ENCODE measurements at regions not wholly inside any gene's neighbourhood (a gene's known extent, or its start where the extent isn't known, plus 50 kb on each side); places are given as distances from the start of the nearest gene placed in this dataset.

DNA sequence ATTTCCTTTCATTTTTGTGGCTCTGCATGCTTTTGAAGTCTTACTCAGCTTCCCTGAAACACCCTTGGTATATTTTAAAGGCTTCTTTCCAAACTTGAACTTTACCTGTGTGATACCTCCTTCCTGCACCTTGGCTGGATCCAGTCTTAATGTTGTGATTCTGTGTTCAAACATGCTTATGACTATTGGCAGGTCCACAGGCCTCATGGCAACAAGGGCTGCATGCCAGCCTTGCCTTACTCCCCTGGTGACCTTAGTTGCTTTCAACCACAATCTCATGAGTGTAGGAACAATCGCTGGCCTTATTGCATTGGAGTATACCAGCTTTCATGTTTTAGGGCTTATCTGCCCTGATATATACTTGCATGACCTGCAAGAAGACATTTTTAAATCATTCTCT lies 238.7 kb downstream of the KIF20B start:
- intact Hi-C loops (cut with micrococcal nuclease) = no loop called here
- no peaks in the 10 kb centered on the region for H3K79me2 ChIP-seq (ENCODE audit: control insufficient read depth, insufficient read depth, low read length)
- 89% methylated on average over 1 of the region's 1 CpG for WGBS (ENCODE audit: insufficient coverage)
- DNase-seq = no peak
- H3K4me1 Mint-ChIP-seq = peaks cover 2% of the 10 kb centered on the region
- POLR2A ChIA-PET = no interaction called here
- no peaks in the 10 kb centered on the region for H4K20me1 ChIP-seq (ENCODE audit: control insufficient read depth, insufficient read depth, low read length, poor library complexity, severe bottlenecking)
- TF ChIP-seq, protein P1, sequence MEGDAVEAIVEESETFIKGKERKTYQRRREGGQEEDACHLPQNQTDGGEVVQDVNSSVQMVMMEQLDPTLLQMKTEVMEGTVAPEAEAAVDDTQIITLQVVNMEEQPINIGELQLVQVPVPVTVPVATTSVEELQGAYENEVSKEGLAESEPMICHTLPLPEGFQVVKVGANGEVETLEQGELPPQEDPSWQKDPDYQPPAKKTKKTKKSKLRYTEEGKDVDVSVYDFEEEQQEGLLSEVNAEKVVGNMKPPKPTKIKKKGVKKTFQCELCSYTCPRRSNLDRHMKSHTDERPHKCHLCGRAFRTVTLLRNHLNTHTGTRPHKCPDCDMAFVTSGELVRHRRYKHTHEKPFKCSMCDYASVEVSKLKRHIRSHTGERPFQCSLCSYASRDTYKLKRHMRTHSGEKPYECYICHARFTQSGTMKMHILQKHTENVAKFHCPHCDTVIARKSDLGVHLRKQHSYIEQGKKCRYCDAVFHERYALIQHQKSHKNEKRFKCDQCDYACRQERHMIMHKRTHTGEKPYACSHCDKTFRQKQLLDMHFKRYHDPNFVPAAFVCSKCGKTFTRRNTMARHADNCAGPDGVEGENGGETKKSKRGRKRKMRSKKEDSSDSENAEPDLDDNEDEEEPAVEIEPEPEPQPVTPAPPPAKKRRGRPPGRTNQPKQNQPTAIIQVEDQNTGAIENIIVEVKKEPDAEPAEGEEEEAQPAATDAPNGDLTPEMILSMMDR (IDR thresholded peaks at IDR 0.05) = no peak
- TF ChIP-seq EZH2 (IDR thresholded peaks at IDR 0.05; ENCODE audit: borderline replicate concordance, insufficient read depth, low read depth, low read length, poor library complexity, severe bottlenecking) = no peak
- H3K27ac Mint-ChIP-seq = no peak overlapping the region
- H3K27ac ChIP-seq (ENCODE audit: low read length in 2 of 2) = no peak overlapping the region
- no peak overlapping the region for H3K4me3 Mint-ChIP-seq
- H3K27me3 Mint-ChIP-seq = peaks cover 32% of the 10 kb centered on the region
- peaks cover 0 to 6% (median 1%) of the 10 kb centered on the region in 3 donors for H3K9me3 ChIP-seq (ENCODE audit: control extremely low read depth in 1 of 3, control insufficient read depth in 2 of 3, insufficient read depth in 1 of 3, low read length in 2 of 3)
- no peak for ATAC-seq (ENCODE audit: low read depth)
- H3K36me3 ChIP-seq (replicated peaks in 1 of 2; ENCODE audit: control extremely low read depth in 1 of 2, control insufficient read depth in 1 of 2, extremely low read depth in 1 of 2, insufficient read depth in 2 of 2, low read length in 1 of 2) = no peaks in the 10 kb centered on the region
- H3K4me2 ChIP-seq (replicated peaks; ENCODE audit: low read depth, low read length, poor library complexity, severe bottlenecking) = no peak overlapping the region
- H3K4me1 ChIP-seq (ENCODE audit: control insufficient read depth in 2 of 2, insufficient read depth in 2 of 2, low read length in 2 of 2) = peaks cover 3 to 4% of the 10 kb centered on the region in 2 donors
- no peak overlapping the region for H3K4me3 ChIP-seq (ENCODE audit: control extremely low read depth in 1 of 5, extremely low read depth in 1 of 5, insufficient read depth in 1 of 5, low read depth in 2 of 5, low read length in 4 of 5)
- peaks cover 4% of the 10 kb centered on the region for H3K9me3 Mint-ChIP-seq (ENCODE audit: insufficient read depth)
- peaks cover 0 to 26% (median 18%) of the 10 kb centered on the region in 4 experiments for H3K27me3 ChIP-seq (replicated peaks in 1 of 4; ENCODE audit: control extremely low read depth in 1 of 4, control insufficient read depth in 3 of 4, insufficient read depth in 4 of 4, low read length in 3 of 4)
- no peak overlapping the region for H3K9ac ChIP-seq (ENCODE audit: low read length)
- CTCF ChIA-PET = interaction anchor here (1.0 kb wide), 1 partner anchor 17 kb away, joined by 3 read pairs; no protein-coding TSS in a partner anchor
- H2AFZ ChIP-seq (ENCODE audit: insufficient read depth, low read depth, low read length, poor library complexity, severe bottlenecking) = no peak overlapping the region

DNA sequence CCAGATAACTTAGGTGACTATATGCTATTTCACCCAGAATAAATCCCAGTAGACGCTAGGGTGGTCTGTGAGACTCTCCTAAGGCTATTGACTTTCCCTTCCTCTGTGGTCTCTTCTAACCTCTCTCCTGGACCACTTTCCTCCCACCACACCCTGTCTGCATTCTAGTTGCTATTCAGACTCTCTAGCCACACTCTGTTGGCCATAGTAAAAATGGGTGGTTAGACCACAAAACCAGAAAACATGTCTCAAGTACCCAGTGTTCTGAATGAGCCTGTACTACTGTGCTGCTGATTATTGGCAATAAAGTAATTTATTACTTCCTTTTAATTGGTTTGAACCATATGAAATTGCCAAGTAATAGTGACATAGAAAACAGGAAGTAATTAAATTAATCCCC lies 240.8 kb downstream of the KIF20B start:
- Histone ChIP-seq H3K9me3 (ENCODE audit: control extremely low read depth in 1 of 3, control insufficient read depth in 2 of 3, insufficient read depth in 1 of 3, low read length in 2 of 3) (peaks cover 0 to 3% (median 2%) of the 10 kb centered on the region in 3 donors), H3K27me3 (replicated peaks in 1 of 4; ENCODE audit: control extremely low read depth in 1 of 4, control insufficient read depth in 3 of 4, insufficient read depth in 4 of 4, low read length in 3 of 4) (peaks cover 0 to 26% (median 17%) of the 10 kb centered on the region in 4 experiments), H3K4me1 (ENCODE audit: control insufficient read depth in 2 of 2, insufficient read depth in 2 of 2, low read length in 2 of 2) (peaks cover 8 to 11% of the 10 kb centered on the region in 2 donors), H4K20me1 (ENCODE audit: control insufficient read depth, insufficient read depth, low read length, poor library complexity, severe bottlenecking) (no peaks in the 10 kb centered on the region), H3K4me2 (replicated peaks; ENCODE audit: low read depth, low read length, poor library complexity, severe bottlenecking) (no peak overlapping the region), H3K9ac (ENCODE audit: low read length) (no peak overlapping the region), H3K27ac (ENCODE audit: low read length in 2 of 2) (no peak overlapping the region), H3K36me3 (replicated peaks in 1 of 2; ENCODE audit: control extremely low read depth in 1 of 2, control insufficient read depth in 1 of 2, extremely low read depth in 1 of 2, insufficient read depth in 2 of 2, low read length in 1 of 2) (no peaks in the 10 kb centered on the region), H3K79me2 (ENCODE audit: control insufficient read depth, insufficient read depth, low read length) (no peaks in the 10 kb centered on the region), H2AFZ (ENCODE audit: insufficient read depth, low read depth, low read length, poor library complexity, severe bottlenecking) (no peak overlapping the region), H3K4me3 (ENCODE audit: control extremely low read depth in 1 of 5, extremely low read depth in 1 of 5, insufficient read depth in 1 of 5, low read depth in 2 of 5, low read length in 4 of 5) (no peak overlapping the region)
- DNase-seq (no peak), ATAC-seq (ENCODE audit: low read depth) (no peak)
- POLR2A ChIA-PET = no interaction called here
- CTCF ChIA-PET = no interaction called here
- no CpG with 5 or more reads among the region's 1 CpG for WGBS (ENCODE audit: insufficient coverage)
- H3K27ac Mint-ChIP-seq = no peak overlapping the region
- no peak for TF ChIP-seq EZH2 (IDR thresholded peaks at IDR 0.05; ENCODE audit: borderline replicate concordance, insufficient read depth, low read depth, low read length, poor library complexity, severe bottlenecking)
- TF ChIP-seq, protein P1 (IDR thresholded peaks at IDR 0.05) = no peak
- H3K27me3 Mint-ChIP-seq = peaks cover 32% of the 10 kb centered on the region
- intact Hi-C loops (cut with micrococcal nuclease) = no loop called here
- H3K4me1 Mint-ChIP-seq = peaks cover 7% of the 10 kb centered on the region
- no peaks in the 10 kb centered on the region for H3K9me3 Mint-ChIP-seq (ENCODE audit: insufficient read depth)
- H3K4me3 Mint-ChIP-seq = no peak overlapping the region

Measured in B cell (primary cell).